ENCODE measurements at regions not wholly inside any gene's neighbourhood (a gene's known extent, or its start where the extent isn't known, plus 50 kb on each side); places are given as distances from the start of the nearest gene placed in this dataset.

DNA sequence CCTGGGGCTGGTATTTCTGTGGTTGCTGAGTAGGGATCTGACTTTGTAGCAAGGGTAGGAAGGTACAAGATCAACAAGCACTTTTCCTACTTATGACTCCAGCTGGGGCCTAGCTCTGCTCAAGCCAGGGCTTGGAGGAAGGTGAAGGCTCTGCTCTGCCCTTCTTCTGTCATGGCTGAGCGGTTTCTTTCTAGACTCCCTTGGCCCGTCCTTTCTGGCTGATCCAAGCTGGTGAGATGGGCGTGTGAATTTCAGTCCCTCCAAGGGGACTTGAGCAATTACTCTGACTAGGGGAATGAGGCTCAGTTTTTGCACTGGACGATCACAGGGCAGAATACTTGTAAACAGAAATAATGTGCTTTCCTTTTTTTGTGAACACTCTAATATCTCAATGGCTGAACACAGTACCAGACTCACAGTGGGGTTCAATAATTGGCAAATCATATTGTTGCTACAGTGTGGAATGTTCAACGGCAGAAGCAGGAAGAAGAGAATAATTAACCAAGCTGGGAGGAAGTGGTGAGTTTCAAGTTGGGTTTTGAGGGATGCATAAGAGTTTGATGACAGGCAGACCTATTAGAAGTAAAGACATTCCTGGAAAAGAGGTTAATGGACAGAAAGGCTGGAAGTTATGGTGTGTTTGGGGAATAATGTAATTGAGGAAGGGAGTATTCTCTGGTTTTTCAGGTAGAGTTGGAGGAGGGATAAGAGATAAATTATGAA lies 507.6 kb downstream of the MIAT start:
- Histone ChIP-seq H3K79me1 (ENCODE audit: low read depth, low read length) (no peaks in the 10 kb centered on the region; the same call in 1 of the 2 replicates), H3K9ac (replicated peaks in 1 of 4; ENCODE audit: extremely low read depth in 1 of 4, low read depth in 3 of 4, low read length in 3 of 4) (no peak overlapping the region), H4K91ac (replicated peaks; ENCODE audit: insufficient read length, low read length) (no peak overlapping the region), H3K4me1 (replicated peaks in 1 of 4; ENCODE audit: control insufficient read depth in 3 of 4, insufficient read depth in 4 of 4, low read length in 3 of 4) (peaks cover 0 to 4% (median 3%) of the 10 kb centered on the region in 4 experiments; a peak in 4 of 7 replicates), H3K27ac (ENCODE audit: low read depth, low read length) (no peak overlapping the region), H4K20me1 (replicated peaks in 1 of 2; ENCODE audit: control insufficient read depth in 1 of 2, insufficient read depth in 2 of 2, low read length in 2 of 2) (no peaks in the 10 kb centered on the region), H4K5ac (ENCODE audit: insufficient read length, low read depth, low read length) (no peak overlapping the region), H3K4me2 (ENCODE audit: insufficient read depth in 1 of 2, low read depth in 2 of 2, low read length in 2 of 2) (no peak overlapping the region), H3K4ac (replicated peaks; ENCODE audit: insufficient read length, low read depth, low read length) (no peak overlapping the region), H2AK5ac (ENCODE audit: low read depth, low read length) (no peak overlapping the region), H3K36me3 (ENCODE audit: control insufficient read depth in 2 of 4, insufficient read depth in 4 of 4, low read length in 3 of 4) (no peaks in the 10 kb centered on the region), H3K27me3 (replicated peaks in 1 of 4; ENCODE audit: control insufficient read depth in 3 of 4, extremely low read depth in 1 of 4, insufficient read depth in 3 of 4, low read length in 3 of 4) (peaks cover 0 to 2% (median 0%) of the 10 kb centered on the region in 4 experiments; a peak in 1 of 7 replicates), H3K56ac (replicated peaks; ENCODE audit: insufficient read length, low read depth, low read length) (no peak overlapping the region), H3K18ac (ENCODE audit: extremely low read depth, low read length) (no peak overlapping the region), H2BK20ac (ENCODE audit: low read length) (no peak overlapping the region), H3K9me3 (ENCODE audit: insufficient read depth in 2 of 2, low read depth in 1 of 2, low read length in 1 of 2) (no peaks in the 10 kb centered on the region), H3K79me2 (ENCODE audit: control insufficient read depth in 1 of 2, insufficient read depth in 2 of 2, low read length in 2 of 2) (no peaks in the 10 kb centered on the region), H3K23me2 (ENCODE audit: low read depth, low read length) (peaks cover 2% of the 10 kb centered on the region; the same call in 1 of the 2 replicates), H3K23ac (ENCODE audit: insufficient read length) (no peak overlapping the region), H2BK120ac (replicated peaks; ENCODE audit: low read depth, low read length) (no peak overlapping the region), H3K14ac (ENCODE audit: insufficient read length) (no peak overlapping the region), H2BK15ac (ENCODE audit: low read length) (no peak overlapping the region), H2BK5ac (ENCODE audit: low read depth, low read length) (no peak overlapping the region), H2AFZ (ENCODE audit: low read length) (no peak overlapping the region), H2BK12ac (ENCODE audit: low read depth, low read length) (no peak overlapping the region), H4K8ac (ENCODE audit: extremely low read depth, insufficient read depth, low read length) (no peak overlapping the region), H3K4me3 (ENCODE audit: extremely low read depth in 1 of 4, insufficient read depth in 2 of 4, low read depth in 3 of 4, low read length in 4 of 4) (no peak overlapping the region)
- FAIRE-seq (no peak), DNase-seq (ENCODE audit: low read depth in 1 of 2, low spot score in 2 of 2) (no peak)
- POLR2A ChIA-PET (ENCODE audit: partially characterized antibody) = no interaction called here
- WGBS, 2 experiments (ENCODE audit: extremely low coverage in 1 of 2, insufficient coverage in 1 of 2, insufficient read length in 1 of 2, insufficient replicate concordance in 2 of 2, low coverage in 1 of 2, low lambda C conversion rate in 2 of 2, missing lambda C conversion rate in 1 of 2) = 91% methylated on average over 5 of the region's 5 CpGs; no CpG with 5 or more reads in 1 of the 2 experiments
- CTCF ChIA-PET (ENCODE audit: partially characterized antibody) = interaction anchor here (0.8 kb wide), 1 partner anchor 13 kb away, joined by 3 read pairs; no protein-coding TSS in a partner anchor
- TF ChIP-seq SIRT6 (IDR thresholded peaks at IDR 0.05; ENCODE audit: low read length) (no peak), YY1 (IDR thresholded peaks at IDR 0.05; ENCODE audit: low read depth, low read length) (no peak), BCL11A (IDR thresholded peaks at IDR 0.05; ENCODE audit: low read depth in 2 of 2, low read length in 2 of 2) (no peak), RAD21 (IDR thresholded peaks at IDR 0.05 in 1 of 2, conservative IDR thresholded peaks at IDR 0.05 in 1 of 2; ENCODE audit: low read depth in 2 of 2, low read length in 2 of 2) (no peak), CEBPB (IDR thresholded peaks at IDR 0.05; ENCODE audit: low read depth, low read length) (no peak), NRF1 (IDR thresholded peaks at IDR 0.05; ENCODE audit: low read depth, low read length) (no peak), TAF1 (IDR thresholded peaks at IDR 0.05; ENCODE audit: low read depth, low read length) (no peak), EP300 (IDR thresholded peaks at IDR 0.05; ENCODE audit: borderline replicate concordance in 1 of 2, low read depth in 2 of 2, low read length in 2 of 2) (no peak), CTBP2 (IDR thresholded peaks at IDR 0.05; ENCODE audit: borderline replicate concordance, insufficient read depth, insufficient read length, low read length) (no peak), TAF7 (optimal IDR thresholded peaks at IDR 0.05; ENCODE audit: borderline replicate concordance, low read depth, low read length) (no peak), MAFK (IDR thresholded peaks at IDR 0.05; ENCODE audit: low read depth, low read length) (no peak)

Measured in H1 (cell line).